A204.1 (cell line): ENCODE measurements at regions not wholly inside any gene's neighbourhood (a gene's known extent, or its start where the extent isn't known, plus 50 kb on each side); places are given as distances from the start of the nearest gene placed in this dataset.

Source experiments
- FAIRE-seq: peaks from 2 replicates; lab custom pipeline; 2012; peaks lifted over from hg19 to GRCh38; lab: Jason Lieb, UNC

DNA sequence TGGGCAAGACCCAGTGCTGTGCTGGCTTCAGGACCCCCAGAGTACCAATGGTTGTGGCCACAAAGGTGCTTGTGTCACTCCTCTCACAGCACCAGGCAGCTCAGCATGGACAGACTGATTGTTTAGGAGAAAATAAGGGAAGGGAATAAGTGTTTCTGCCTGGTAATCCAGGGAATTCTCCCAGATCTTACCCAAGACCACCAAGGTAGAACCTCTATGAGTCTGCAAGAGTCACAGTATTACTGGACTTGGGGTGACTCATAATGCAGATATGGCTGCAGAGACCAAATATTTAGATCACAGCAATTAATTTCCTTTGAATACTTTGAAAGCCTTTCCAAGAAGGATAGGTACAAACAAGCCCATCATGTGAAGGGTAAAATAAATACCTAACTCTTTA lies 1178.3 kb upstream of the FLRT2 start:
- no peak for FAIRE-seq

DNA sequence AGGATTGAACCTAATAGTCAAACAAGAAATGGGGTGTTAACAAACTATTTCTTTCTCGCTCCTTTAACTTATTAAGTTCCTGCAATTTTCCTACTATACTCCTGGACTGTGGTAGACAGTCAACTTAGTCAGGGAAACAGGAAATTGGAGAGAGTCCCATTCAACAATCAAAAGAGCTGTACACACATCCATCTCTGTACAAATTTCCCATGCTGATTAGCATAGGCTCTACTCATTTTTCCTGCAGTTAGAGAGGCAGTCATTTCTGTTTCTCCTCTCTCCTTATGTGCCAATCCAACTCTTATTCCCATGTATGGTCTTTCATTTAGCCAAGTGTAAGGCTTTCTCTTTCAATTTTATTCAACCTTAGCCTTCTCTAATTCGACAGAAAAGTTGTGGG lies 1168.5 kb upstream of the FLRT2 start:
- no peak for FAIRE-seq

DNA sequence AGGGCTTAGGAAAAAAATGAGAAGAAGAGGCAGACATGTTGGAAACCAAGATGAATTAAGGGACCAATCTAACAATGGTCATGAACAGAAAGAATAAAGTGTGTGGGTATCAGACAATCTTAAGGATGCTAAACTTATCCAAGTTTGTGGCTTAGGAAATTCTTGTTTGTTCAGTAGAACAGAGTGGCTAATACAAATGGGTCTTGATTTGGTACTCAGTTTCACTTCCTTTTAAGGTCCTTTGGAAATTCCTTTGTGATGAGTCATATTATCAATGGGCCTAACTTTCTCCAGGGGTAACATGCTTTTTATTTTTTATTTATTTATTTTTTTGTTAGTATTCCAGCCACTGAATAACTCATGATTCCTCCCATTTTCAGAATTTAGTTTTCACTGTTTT lies 1154.7 kb upstream of the FLRT2 start:
- no peak for FAIRE-seq

- FAIRE-seq, result no peak
These were observed 1139.9 kb upstream of the FLRT2 start for GRCh38 chr14:84390010-84390409.

GRCh38 chr14:84397631-84398030 lies 1132.3 kb upstream of the FLRT2 start:
- no peak for FAIRE-seq

DNA sequence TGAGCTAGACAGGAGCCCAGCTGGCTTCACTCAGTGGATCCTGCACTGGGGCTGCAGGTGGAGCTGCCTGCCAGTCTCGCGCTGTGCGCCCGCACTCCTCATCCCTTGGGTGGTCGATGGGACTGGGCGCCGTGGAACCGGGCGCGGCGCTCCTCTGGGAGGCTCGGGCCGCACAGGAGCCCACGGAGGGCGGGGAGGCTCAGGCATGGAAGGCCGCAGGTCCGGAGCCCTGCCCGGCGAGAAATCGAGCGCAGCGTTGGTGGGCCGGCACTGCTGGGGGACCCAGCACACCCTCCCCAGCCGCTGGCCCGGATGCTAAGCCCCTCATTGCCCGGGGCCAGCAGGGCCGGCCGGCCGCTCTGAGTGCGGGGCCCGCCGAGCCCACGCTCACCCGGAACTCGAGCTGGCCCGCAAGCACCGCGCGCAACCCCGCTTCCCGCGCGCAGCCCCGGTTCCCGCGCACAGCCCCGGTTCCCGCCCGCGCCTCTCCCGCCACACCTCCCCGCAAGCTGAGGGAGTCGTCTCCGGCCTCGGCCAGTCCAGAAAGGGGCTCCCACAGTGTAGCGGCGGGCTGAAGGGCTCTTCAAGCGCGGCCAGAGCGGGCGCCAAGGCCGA lies 1130.5 kb upstream of the FLRT2 start:
- FAIRE-seq, result no peak

DNA sequence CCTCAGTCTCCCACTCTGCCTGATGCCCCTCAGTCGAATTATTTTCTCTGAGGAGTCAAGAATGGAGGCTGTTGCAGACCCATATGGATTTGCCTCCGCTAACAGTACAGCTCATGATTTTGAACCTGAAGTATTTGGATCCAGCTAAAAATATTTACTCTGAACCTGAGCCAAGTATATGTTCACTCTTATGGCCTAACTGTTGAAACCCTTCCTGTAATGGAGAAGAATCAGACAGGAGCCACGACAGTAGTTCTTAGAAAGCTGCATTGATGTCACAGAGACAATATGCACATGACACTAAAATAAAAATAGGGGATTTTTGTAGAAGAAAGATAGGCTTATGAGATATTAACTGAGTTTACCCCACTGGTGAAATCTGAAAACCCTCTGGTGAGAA lies 1128.3 kb upstream of the FLRT2 start:
- FAIRE-seq, result no peak

- FAIRE-seq, result no peak
These were observed 1126.4 kb upstream of the FLRT2 start for GRCh38 chr14:84403585-84403984.

DNA sequence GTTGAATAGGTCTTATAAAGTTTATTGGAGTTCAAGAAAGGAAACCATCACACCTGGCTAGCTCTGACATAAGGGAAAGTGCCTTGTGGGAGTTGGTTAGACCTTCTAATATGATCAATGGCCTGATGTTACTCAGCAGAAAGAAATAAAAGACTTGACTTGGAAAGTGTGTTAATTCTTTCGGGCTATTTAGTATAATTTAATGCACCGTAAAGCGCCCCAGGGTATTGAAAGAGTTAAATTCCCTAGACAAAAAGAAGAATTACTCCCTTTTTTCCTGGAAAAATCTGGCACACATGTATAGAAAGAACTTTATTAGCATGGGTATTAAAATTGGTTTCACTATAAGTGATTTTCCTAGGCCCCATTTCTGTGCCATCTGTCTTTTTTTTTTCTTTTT lies 1125.7 kb upstream of the FLRT2 start:
- FAIRE-seq, result no peak

DNA sequence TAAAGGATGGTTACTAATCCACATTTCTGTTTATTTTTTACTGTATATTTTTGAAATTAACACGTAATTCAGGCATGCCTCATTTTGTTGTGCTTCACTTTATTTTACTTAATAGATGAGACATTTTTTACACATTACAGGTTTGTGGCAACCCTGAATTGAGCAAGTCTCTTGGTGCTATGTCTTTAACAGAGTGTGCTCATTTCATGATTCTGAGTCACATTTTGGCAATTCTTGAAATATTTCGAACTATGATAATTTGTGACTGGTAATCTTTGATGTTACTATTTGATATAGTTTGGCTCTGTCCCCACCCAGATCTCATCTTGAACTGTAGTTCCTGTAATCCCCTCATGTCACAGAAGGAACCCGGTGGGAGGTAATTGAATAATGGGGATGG lies 1120.5 kb upstream of the FLRT2 start:
- FAIRE-seq, result no peak

DNA sequence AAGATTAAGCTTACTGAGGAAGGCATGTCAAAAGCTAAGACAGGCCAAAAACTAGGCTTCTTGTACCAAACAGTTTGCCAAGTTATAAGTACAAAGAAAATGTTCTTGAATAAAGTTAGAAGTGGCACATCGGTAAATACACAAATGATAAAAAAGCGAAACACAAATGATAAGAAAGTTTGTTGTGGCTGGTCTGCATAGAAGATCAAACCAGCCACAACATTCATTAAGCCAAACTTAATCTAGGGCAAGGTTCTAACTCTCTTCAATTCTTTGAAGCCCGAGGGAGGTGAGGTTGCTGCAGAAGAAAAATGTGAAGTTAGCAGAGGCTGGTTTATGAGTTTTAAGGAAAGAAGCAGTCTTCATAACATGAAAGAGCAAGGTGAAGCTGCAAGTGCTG lies 1119.6 kb upstream of the FLRT2 start:
- no peak for FAIRE-seq

DNA sequence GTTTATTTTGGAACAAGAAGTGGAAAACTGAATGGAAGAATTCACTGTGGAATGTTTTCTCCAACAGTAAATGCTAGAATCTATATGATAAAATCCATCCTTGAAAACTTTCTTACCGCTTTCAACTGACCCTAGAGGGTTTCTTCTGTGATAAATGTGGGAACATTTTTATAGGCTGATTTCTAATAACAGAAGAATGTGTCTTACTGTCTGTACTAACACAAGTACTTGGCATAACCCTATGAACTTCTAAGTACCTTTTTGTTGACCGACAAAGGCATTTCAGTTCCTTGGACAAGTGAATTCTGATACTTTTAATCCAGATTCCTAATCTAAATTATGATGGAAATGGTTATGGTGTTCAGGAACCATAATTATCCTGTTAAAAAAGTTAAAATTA lies 1109.7 kb upstream of the FLRT2 start:
- no peak for FAIRE-seq

- no peak for FAIRE-seq
These were observed 1108.3 kb upstream of the FLRT2 start for GRCh38 chr14:84421621-84422020.

GRCh38 chr14:84425968-84426367 lies 1104.0 kb upstream of the FLRT2 start:
- FAIRE-seq, result no peak

GRCh38 chr14:84432676-84433075 lies 1097.3 kb upstream of the FLRT2 start:
- no peak for FAIRE-seq

DNA sequence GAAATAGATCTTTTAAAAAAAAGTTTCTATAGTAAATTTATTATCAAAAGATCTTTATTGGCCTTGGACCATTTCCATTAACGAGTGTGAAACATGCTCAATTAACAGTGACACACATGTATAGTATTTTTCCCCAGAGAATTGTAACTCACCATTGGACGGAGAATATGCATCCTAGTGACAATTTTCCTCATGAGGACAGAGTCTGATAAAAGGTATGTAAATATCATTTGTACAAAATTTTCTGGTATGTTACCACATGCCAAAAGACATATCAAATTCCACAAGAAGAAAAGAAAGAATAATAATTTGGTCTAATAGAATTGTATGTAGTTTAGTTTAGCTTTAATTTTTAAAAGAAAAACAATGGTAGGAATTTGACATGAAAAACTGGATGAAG lies 1096.0 kb upstream of the FLRT2 start:
- no peak for FAIRE-seq

GRCh38 chr14:84435820-84436324 lies 1094.1 kb upstream of the FLRT2 start:
- no peak for FAIRE-seq

- FAIRE-seq, result no peak
These were observed 1093.4 kb upstream of the FLRT2 start for GRCh38 chr14:84436528-84436927.

DNA sequence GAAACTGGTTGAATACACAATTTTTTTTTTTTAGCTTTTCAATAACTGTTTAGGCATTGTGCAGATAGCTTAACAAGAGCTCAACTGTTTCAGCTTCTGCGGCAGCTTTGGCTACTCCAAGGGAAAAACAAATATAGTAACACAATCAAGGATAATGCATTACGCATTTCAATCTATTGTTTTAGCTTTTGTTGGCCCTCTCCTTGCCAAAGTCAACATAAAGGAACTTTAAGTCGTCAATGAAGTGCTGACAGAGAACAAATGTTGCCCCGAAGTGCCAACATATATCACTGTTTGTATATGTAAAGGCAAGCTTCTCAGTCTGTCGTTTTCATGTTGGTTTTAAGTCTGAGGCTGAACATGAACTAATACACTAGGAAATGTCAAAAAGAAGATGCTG lies 1087.4 kb upstream of the FLRT2 start:
- no peak for FAIRE-seq

GRCh38 chr14:84445486-84445885 lies 1084.5 kb upstream of the FLRT2 start:
- FAIRE-seq, result no peak

GRCh38 chr14:84446250-84446649 lies 1083.7 kb upstream of the FLRT2 start:
- FAIRE-seq, result no peak

GRCh38 chr14:84453307-84453950 lies 1076.5 kb upstream of the FLRT2 start:
- no peak for FAIRE-seq

GRCh38 chr14:84454114-84454513 lies 1075.8 kb upstream of the FLRT2 start:
- FAIRE-seq, result no peak

- no peak for FAIRE-seq
These were observed 1073.0 kb upstream of the FLRT2 start for GRCh38 chr14:84456946-84457345.
